ENCODE measurements at regions not wholly inside any gene's neighbourhood (a gene's known extent, or its start where the extent isn't known, plus 50 kb on each side); places are given as distances from the start of the nearest gene placed in this dataset.

DNA sequence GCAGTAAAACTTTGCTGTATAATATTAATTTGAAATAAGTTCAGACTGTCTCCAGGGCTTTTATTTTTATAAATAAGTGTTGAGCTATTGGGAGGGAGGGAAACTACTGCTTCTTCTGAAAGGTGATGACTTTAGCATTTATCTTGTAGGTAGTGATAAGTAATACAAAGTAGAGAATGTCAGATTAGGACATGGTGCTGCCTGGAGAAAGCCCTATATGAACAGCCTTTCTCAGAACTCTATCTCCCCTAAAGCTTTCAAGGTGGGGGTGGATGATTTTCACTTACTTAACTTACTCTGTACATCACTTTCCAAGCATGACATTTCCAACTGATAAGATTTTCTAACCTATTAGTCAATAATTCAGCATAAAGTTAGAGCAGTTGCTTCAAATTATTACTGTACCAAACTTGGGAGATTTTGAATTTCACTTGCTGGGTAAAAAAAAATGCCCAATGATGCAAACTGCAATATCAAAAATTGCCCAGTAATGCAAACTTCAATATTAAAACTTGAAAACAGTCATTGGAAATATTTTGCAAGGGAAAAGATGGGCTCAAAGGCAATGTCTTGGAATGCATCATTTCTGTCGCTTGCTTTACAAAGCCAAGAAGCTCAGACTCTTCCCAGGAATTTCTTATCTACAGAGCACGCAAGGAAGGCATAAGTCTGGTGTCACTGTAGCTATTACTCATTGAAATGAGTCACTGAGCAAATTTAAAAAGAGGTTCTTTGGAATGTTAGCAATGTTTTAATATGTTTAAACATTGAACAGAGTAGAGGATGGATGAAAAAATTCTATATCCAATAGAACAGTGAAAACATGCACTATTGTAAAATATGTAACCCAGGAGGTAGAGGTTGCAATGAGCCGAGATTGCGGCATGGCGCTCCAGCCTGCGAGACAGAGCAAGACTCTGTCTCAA is 569.5 kb downstream of the PSAT1 start:
- Histone ChIP-seq H3K27ac (ENCODE audit: low read depth, low read length) (no peak overlapping the region), H3K18ac (ENCODE audit: extremely low read depth, low read length) (no peak overlapping the region), H3K9ac (replicated peaks in 1 of 4; ENCODE audit: extremely low read depth in 1 of 4, low read depth in 3 of 4, low read length in 3 of 4) (no peak overlapping the region), H4K91ac (replicated peaks; ENCODE audit: insufficient read length, low read length) (no peak overlapping the region), H3K27me3 (replicated peaks in 1 of 4; ENCODE audit: control insufficient read depth in 3 of 4, extremely low read depth in 1 of 4, insufficient read depth in 3 of 4, low read length in 3 of 4) (no peaks in the 10 kb centered on the region), H3K79me1 (ENCODE audit: low read depth, low read length) (no peaks in the 10 kb centered on the region), H2AK5ac (ENCODE audit: low read depth, low read length) (no peak overlapping the region), H3K23ac (ENCODE audit: insufficient read length) (no peak overlapping the region), H3K79me2 (ENCODE audit: control insufficient read depth in 1 of 2, insufficient read depth in 2 of 2, low read length in 2 of 2) (no peaks in the 10 kb centered on the region), H3K4ac (replicated peaks; ENCODE audit: insufficient read length, low read depth, low read length) (no peak overlapping the region), H4K8ac (ENCODE audit: extremely low read depth, insufficient read depth, low read length) (no peak overlapping the region), H2AFZ (ENCODE audit: low read length) (no peak overlapping the region), H3K4me2 (ENCODE audit: insufficient read depth in 1 of 2, low read depth in 2 of 2, low read length in 2 of 2) (no peak overlapping the region), H2BK12ac (ENCODE audit: low read depth, low read length) (no peak overlapping the region), H3K4me1 (replicated peaks in 1 of 4; ENCODE audit: control insufficient read depth in 3 of 4, insufficient read depth in 4 of 4, low read length in 3 of 4) (no peaks in the 10 kb centered on the region), H3K23me2 (ENCODE audit: low read depth, low read length) (no peaks in the 10 kb centered on the region), H3K36me3 (ENCODE audit: control insufficient read depth in 2 of 4, insufficient read depth in 4 of 4, low read length in 3 of 4) (no peaks in the 10 kb centered on the region), H4K5ac (ENCODE audit: insufficient read length, low read depth, low read length) (no peak overlapping the region), H2BK5ac (ENCODE audit: low read depth, low read length) (no peak overlapping the region), H2BK15ac (ENCODE audit: low read length) (no peak overlapping the region), H3K56ac (replicated peaks; ENCODE audit: insufficient read length, low read depth, low read length) (no peak overlapping the region), H2BK20ac (ENCODE audit: low read length) (no peak overlapping the region), H3K9me3 (ENCODE audit: insufficient read depth in 2 of 2, low read depth in 1 of 2, low read length in 1 of 2) (no peaks in the 10 kb centered on the region), H2BK120ac (replicated peaks; ENCODE audit: low read depth, low read length) (no peak overlapping the region), H4K20me1 (replicated peaks in 1 of 2; ENCODE audit: control insufficient read depth in 1 of 2, insufficient read depth in 2 of 2, low read length in 2 of 2) (no peaks in the 10 kb centered on the region), H3K4me3 (ENCODE audit: extremely low read depth in 1 of 4, insufficient read depth in 2 of 4, low read depth in 3 of 4, low read length in 4 of 4) (no peak overlapping the region), H3K14ac (ENCODE audit: insufficient read length) (no peak overlapping the region)
- DNase-seq (ENCODE audit: low read depth in 1 of 2, low spot score in 2 of 2) = no peak
- WGBS, 2 experiments (ENCODE audit: extremely low coverage in 1 of 2, insufficient coverage in 1 of 2, insufficient read length in 1 of 2, insufficient replicate concordance in 2 of 2, low coverage in 1 of 2, low lambda C conversion rate in 2 of 2, missing lambda C conversion rate in 1 of 2) = 93% methylated on average over 6 of the region's 6 CpGs; no CpG with 5 or more reads in 1 of the 2 experiments
- no peak for FAIRE-seq
- POLR2A ChIA-PET (ENCODE audit: partially characterized antibody) = no interaction called here
- CTCF ChIA-PET (ENCODE audit: partially characterized antibody) = interaction anchor here (0.7 to 2.0 kb wide), 2 partner anchors 12 to 1345 kb away, joined by 4 to 7 read pairs; no protein-coding TSS in a partner anchor
- TF ChIP-seq BACH1 (IDR thresholded peaks at IDR 0.05; ENCODE audit: low read length) (no peak), BRCA1 (IDR thresholded peaks at IDR 0.05; ENCODE audit: low read depth, low read length) (no peak), GABPA (IDR thresholded peaks at IDR 0.05; ENCODE audit: borderline replicate concordance, insufficient read depth, low read length) (no peak), EGR1 (IDR thresholded peaks at IDR 0.05; ENCODE audit: borderline replicate concordance, low read depth, low read length) (no peak), CTCF (IDR thresholded peaks at IDR 0.05; ENCODE audit: control extremely low read depth in 1 of 3, insufficient read depth in 1 of 3, low read depth in 1 of 3, low read length in 3 of 3) (no peak), CHD2 (IDR thresholded peaks at IDR 0.05; ENCODE audit: low read length) (no peak), ATF3 (IDR thresholded peaks at IDR 0.05; ENCODE audit: insufficient read depth, low read depth, low read length) (no peak), EZH2 (IDR thresholded peaks at IDR 0.05; ENCODE audit: low read depth, low read length, severe bottlenecking) (no peak)
- TF ChIP-seq, protein P1, sequence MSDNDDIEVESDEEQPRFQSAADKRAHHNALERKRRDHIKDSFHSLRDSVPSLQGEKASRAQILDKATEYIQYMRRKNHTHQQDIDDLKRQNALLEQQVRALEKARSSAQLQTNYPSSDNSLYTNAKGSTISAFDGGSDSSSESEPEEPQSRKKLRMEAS (IDR thresholded peaks at IDR 0.05) = no peak
